A673 (cell line): ENCODE measurements at regions not wholly inside any gene's neighbourhood (a gene's known extent, or its start where the extent isn't known, plus 50 kb on each side); places are given as distances from the start of the nearest gene placed in this dataset.

Source experiments
- BruUV-seq: library from RNA; stranded (reverse); fragments of 400-500 nt; replicated peaks from 2 replicates; lab custom pipeline; 2021; lab: Mats Ljungman, UMichigan
- CTCF ChIA-PET: fragments of 300-600 bp; sonication (Branson Sonifier 250); formaldehyde crosslinking; loops from one replicate; lab custom pipeline; 2022; ENCODE audit warnings: antibody characterized with exemption; lab: Charles Lee
- POLR2A ChIA-PET: fragments of 300-600 bp; sonication (Branson Sonifier 250); formaldehyde crosslinking; loops from one replicate; lab custom pipeline; 2022; ENCODE audit warnings: antibody characterized with exemption; ENCODE audit not compliant: low non-redundant PET; lab: Charles Lee
- DNase-seq: peaks from one replicate; pipeline ENCODE4 v3.0.0-alpha.2; 2015; ENCODE audit warnings: low spot score
- H3K27ac ChIP-seq: fragments of 200-600 bp; sonication (generic); 2 replicates; pipeline ENCODE4 v1.5.1; 2016; ENCODE audit warnings: mixed run types, low read depth, mild to moderate bottlenecking, mixed read lengths, antibody characterized with exemption, low read length; ENCODE audit not compliant: poor library complexity, severe bottlenecking
- H3K27me3 ChIP-seq: fragments of 200-600 bp; sonication (generic); replicated peaks from 2 replicates; pipeline ENCODE4 v1.6.1; 2017; ENCODE audit warnings: mixed run types, low read depth, mild to moderate bottlenecking, mixed read lengths, antibody characterized with exemption, low read length; ENCODE audit not compliant: insufficient read depth, poor library complexity
- H3K36me3 ChIP-seq: fragments of 200-600 bp; sonication (generic); 2 replicates; pipeline ENCODE4 v1.6.1; 2016; ENCODE audit warnings: mixed run types, mild to moderate bottlenecking, mixed read lengths, antibody characterized with exemption, low read length; ENCODE audit not compliant: insufficient read depth, poor library complexity, severe bottlenecking
- H3K4me1 ChIP-seq: fragments of 200-600 bp; sonication (generic); 2 replicates; pipeline ENCODE4 v1.6.1; 2017; ENCODE audit warnings: mixed run types, mild to moderate bottlenecking, mixed read lengths, antibody characterized with exemption, low read length; ENCODE audit not compliant: insufficient read depth, poor library complexity, severe bottlenecking
- H3K4me3 ChIP-seq: fragments of 200-600 bp; sonication (generic); 2 replicates; pipeline ENCODE4 v1.5.1; 2016; ENCODE audit warnings: low read depth, mixed run types, mild to moderate bottlenecking, mixed read lengths, low read length; ENCODE audit not compliant: poor library complexity, severe bottlenecking
- H3K9me3 ChIP-seq: fragments of 200-600 bp; sonication (generic); 2 replicates; pipeline ENCODE4 v1.6.1; 2016; ENCODE audit warnings: mixed run types, low read depth, mild to moderate bottlenecking, mixed read lengths, antibody characterized with exemption, low read length; ENCODE audit not compliant: poor library complexity, severe bottlenecking
- CTCF ChIP-seq: fragments of 300-800, 200-600 bp; sonication (generic); conservative IDR thresholded peaks from 2 replicates; pipeline ENCODE4 v1.5.1; 2017; ENCODE audit warnings: low read depth, mild to moderate bottlenecking, antibody characterized with exemption, low read length, moderate library complexity, mixed read lengths
- EZH2 ChIP-seq: fragments of 200-600 bp; sonication (generic); IDR thresholded peaks from 2 replicates; pipeline ENCODE4 v1.6.1; 2017; ENCODE audit warnings: borderline replicate concordance, low read depth, mild to moderate bottlenecking, mixed read lengths, antibody characterized with exemption, low read length; ENCODE audit not compliant: poor library complexity, severe bottlenecking
- intact Hi-C: fragments of 100-400 bp; cut with micrococcal nuclease; formaldehyde crosslinking; loops from one replicate; pipeline ENCODE4 v1.10.0; 2022; ENCODE audit not compliant: unreplicated experiment

GRCh38 chr3:127370906-127371305 lies 83.1 kb upstream of the PRR20G start:
- ChIA-PET POLR2A (no interaction called here), CTCF (interaction anchor here (0.7 kb wide), 1 partner anchor 82 kb away, joined by 8 read pairs; no protein-coding TSS in a partner anchor)
- DNase-seq = no peak
- Histone ChIP-seq H3K36me3 (no peaks in the 10 kb centered on the region), H3K4me3 (no peak overlapping the region), H3K27ac (no peak overlapping the region), H3K27me3 (peaks cover 4% of the 10 kb centered on the region), H3K4me1 (no peaks in the 10 kb centered on the region), H3K9me3 (no peaks in the 10 kb centered on the region)
- no peak for TF ChIP-seq EZH2
- TF ChIP-seq CTCF = no peak
- intact Hi-C loops = no loop called here
- no TSS peak for BruUV-seq

GRCh38 chr3:127369356-127369935 lies 81.6 kb upstream of the PRR20G start:
- no peak overlapping the region for H3K27ac ChIP-seq
- no peak overlapping the region for H3K4me3 ChIP-seq
- H3K9me3 ChIP-seq = no peaks in the 10 kb centered on the region
- no peaks in the 10 kb centered on the region for H3K4me1 ChIP-seq
- intact Hi-C loops = no loop called here
- TF ChIP-seq CTCF (no peak), EZH2 (no peak)
- POLR2A ChIA-PET = no interaction called here
- H3K27me3 ChIP-seq = peaks cover 8% of the 10 kb centered on the region
- BruUV-seq = no TSS peak
- no peak for DNase-seq
- no peaks in the 10 kb centered on the region for H3K36me3 ChIP-seq
- CTCF ChIA-PET = no interaction called here

- Histone ChIP-seq H3K4me3 (no peak overlapping the region), H3K4me1 (no peaks in the 10 kb centered on the region), H3K36me3 (no peaks in the 10 kb centered on the region), H3K9me3 (no peaks in the 10 kb centered on the region), H3K27me3 (peaks cover 17% of the 10 kb centered on the region), H3K27ac (no peak overlapping the region)
- ChIA-PET POLR2A (no interaction called here), CTCF (no interaction called here)
- intact Hi-C loops = no loop called here
- DNase-seq = no peak
- no TSS peak for BruUV-seq
- TF ChIP-seq CTCF (no peak), EZH2 (no peak)
Observed at GRCh38 chr3:127368186-127369032, 80.6 kb upstream of the PRR20G start.
